ENCODE measurements at regions not wholly inside any gene's neighbourhood (a gene's known extent, or its start where the extent isn't known, plus 50 kb on each side); places are given as distances from the start of the nearest gene placed in this dataset.

DNA sequence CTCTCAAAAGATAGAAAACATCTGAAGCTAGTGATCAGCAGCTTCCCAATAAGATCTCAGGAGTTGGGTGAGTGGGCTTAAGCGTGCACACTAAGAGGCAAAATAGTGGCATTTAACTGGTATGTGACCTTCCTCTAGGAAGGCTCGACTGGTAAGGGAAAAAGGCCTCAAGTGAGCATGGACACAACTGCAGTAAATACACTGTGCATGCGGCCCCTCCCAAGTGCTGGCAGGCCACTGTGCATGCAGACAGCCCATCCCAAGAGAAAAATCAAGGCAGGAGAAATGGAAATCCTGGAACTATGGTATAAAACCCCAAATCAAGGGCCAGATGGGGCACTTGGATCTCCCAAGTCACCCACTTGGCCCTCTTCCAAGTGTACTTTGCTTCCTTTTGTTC lies 112.7 kb downstream of the SMC2 start:
- TF ChIP-seq EGR1 (IDR thresholded peaks at IDR 0.05; ENCODE audit: low read depth in 2 of 2) (no peak), RAD21 (IDR thresholded peaks at IDR 0.05) (no peak), TAF1 (conservative IDR thresholded peaks at IDR 0.05) (no peak), JUND (IDR thresholded peaks at IDR 0.05) (no peak)
- TF ChIP-seq, protein P1, sequence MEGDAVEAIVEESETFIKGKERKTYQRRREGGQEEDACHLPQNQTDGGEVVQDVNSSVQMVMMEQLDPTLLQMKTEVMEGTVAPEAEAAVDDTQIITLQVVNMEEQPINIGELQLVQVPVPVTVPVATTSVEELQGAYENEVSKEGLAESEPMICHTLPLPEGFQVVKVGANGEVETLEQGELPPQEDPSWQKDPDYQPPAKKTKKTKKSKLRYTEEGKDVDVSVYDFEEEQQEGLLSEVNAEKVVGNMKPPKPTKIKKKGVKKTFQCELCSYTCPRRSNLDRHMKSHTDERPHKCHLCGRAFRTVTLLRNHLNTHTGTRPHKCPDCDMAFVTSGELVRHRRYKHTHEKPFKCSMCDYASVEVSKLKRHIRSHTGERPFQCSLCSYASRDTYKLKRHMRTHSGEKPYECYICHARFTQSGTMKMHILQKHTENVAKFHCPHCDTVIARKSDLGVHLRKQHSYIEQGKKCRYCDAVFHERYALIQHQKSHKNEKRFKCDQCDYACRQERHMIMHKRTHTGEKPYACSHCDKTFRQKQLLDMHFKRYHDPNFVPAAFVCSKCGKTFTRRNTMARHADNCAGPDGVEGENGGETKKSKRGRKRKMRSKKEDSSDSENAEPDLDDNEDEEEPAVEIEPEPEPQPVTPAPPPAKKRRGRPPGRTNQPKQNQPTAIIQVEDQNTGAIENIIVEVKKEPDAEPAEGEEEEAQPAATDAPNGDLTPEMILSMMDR (IDR thresholded peaks at IDR 0.05; ENCODE audit: low read depth, low read length, missing input control) = no peak
- TF ChIP-seq, protein P2, sequence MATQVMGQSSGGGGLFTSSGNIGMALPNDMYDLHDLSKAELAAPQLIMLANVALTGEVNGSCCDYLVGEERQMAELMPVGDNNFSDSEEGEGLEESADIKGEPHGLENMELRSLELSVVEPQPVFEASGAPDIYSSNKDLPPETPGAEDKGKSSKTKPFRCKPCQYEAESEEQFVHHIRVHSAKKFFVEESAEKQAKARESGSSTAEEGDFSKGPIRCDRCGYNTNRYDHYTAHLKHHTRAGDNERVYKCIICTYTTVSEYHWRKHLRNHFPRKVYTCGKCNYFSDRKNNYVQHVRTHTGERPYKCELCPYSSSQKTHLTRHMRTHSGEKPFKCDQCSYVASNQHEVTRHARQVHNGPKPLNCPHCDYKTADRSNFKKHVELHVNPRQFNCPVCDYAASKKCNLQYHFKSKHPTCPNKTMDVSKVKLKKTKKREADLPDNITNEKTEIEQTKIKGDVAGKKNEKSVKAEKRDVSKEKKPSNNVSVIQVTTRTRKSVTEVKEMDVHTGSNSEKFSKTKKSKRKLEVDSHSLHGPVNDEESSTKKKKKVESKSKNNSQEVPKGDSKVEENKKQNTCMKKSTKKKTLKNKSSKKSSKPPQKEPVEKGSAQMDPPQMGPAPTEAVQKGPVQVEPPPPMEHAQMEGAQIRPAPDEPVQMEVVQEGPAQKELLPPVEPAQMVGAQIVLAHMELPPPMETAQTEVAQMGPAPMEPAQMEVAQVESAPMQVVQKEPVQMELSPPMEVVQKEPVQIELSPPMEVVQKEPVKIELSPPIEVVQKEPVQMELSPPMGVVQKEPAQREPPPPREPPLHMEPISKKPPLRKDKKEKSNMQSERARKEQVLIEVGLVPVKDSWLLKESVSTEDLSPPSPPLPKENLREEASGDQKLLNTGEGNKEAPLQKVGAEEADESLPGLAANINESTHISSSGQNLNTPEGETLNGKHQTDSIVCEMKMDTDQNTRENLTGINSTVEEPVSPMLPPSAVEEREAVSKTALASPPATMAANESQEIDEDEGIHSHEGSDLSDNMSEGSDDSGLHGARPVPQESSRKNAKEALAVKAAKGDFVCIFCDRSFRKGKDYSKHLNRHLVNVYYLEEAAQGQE (IDR thresholded peaks at IDR 0.05) = no peak
- TF ChIP-seq, protein P3, sequence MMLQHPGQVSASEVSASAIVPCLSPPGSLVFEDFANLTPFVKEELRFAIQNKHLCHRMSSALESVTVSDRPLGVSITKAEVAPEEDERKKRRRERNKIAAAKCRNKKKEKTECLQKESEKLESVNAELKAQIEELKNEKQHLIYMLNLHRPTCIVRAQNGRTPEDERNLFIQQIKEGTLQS (IDR thresholded peaks at IDR 0.05) = no peak

All from liver (tissue), 3 donors.